Liver (tissue), 8 donors: ENCODE measurements at regions not wholly inside any gene's neighbourhood (a gene's known extent, or its start where the extent isn't known, plus 50 kb on each side); places are given as distances from the start of the nearest gene placed in this dataset.

Experiments
- DNase-seq: peaks from one replicate; pipeline ENCODE4 v3.0.0-alpha.2; 2017; ENCODE audit warnings: low spot score
- H3K27ac ChIP-seq, 2 donors: one replicate each; pipeline ENCODE4 v1.7.0; 2013; ENCODE audit warnings: inconsistent platforms in 2 of 2, low read length in 2 of 2, control low read depth in 1 of 2, low read depth in 1 of 2, mild to moderate bottlenecking in 1 of 2
- H3K27me3 ChIP-seq, 4 donors: one replicate each; pipeline versions ENCODE4 v1.6.1 to v1.7.0; 2013; ENCODE audit warnings: low read length in 3 of 4, inconsistent platforms in 1 of 4, mild to moderate bottlenecking in 1 of 4, moderate library complexity in 1 of 4; ENCODE audit not compliant: control insufficient read depth in 4 of 4, insufficient read depth in 4 of 4
- H3K36me3 ChIP-seq, 4 donors: one replicate each; pipeline versions ENCODE4 v1.6.1 to v1.7.0; 2013; ENCODE audit warnings: low read length in 3 of 4, mild to moderate bottlenecking in 3 of 4, low read depth in 1 of 4, moderate library complexity in 1 of 4; ENCODE audit not compliant: control insufficient read depth in 4 of 4, insufficient read depth in 3 of 4
- H3K4me1 ChIP-seq, 4 donors: one replicate each; pipeline versions ENCODE4 v1.6.1 to v1.7.0; 2013; ENCODE audit warnings: low read length in 3 of 4, mild to moderate bottlenecking in 3 of 4, moderate library complexity in 1 of 4; ENCODE audit not compliant: control insufficient read depth in 4 of 4, insufficient read depth in 4 of 4
- H3K4me3 ChIP-seq, 3 donors: one replicate each; pipeline versions ENCODE4 v1.6.1 to v1.7.0; 2013; ENCODE audit warnings: low read length in 3 of 3, control low read depth in 1 of 3, low read depth in 1 of 3, mild to moderate bottlenecking in 1 of 3
- H3K9ac ChIP-seq, 2 donors: one replicate each; pipeline ENCODE4 v1.7.0; 2013; ENCODE audit warnings: low read length in 2 of 2, mild to moderate bottlenecking in 2 of 2, moderate library complexity in 2 of 2, control low read depth in 1 of 2, low read depth in 1 of 2
- H3K9me3 ChIP-seq, 4 donors: one replicate each; pipeline versions ENCODE4 v1.6.1 to v1.7.0; 2013; ENCODE audit warnings: low read length in 3 of 4; ENCODE audit not compliant: control insufficient read depth in 4 of 4
- ATF3 ChIP-seq: IDR thresholded peaks from 2 replicates; pipeline ENCODE4 v1.6.1; 2016; ENCODE audit warnings: antibody characterized with exemption
- CTCF ChIP-seq: fragments of 150-350 bp; IDR thresholded peaks from 2 replicates; pipeline ENCODE4 v1.5.1; 2017; ENCODE audit warnings: improper control_type of control experiment, low read depth, low read length; ENCODE audit not compliant: missing input control
- EGR1 ChIP-seq, 2 donors: IDR thresholded peaks; 2 replicates each; pipeline ENCODE4 v1.6.1; 2016 to 2018; ENCODE audit warnings: antibody characterized with exemption in 2 of 2, low read depth in 2 of 2
- FOXA2 ChIP-seq: IDR thresholded peaks from 2 replicates; pipeline ENCODE4 v1.6.1; 2016; ENCODE audit warnings: antibody characterized with exemption
- GABPA ChIP-seq, 2 donors: IDR thresholded peaks in 1 of 2; conservative IDR thresholded peaks in 1 of 2; 2 replicates each; pipeline ENCODE4 v1.6.1; 2016; ENCODE audit warnings: antibody characterized with exemption in 2 of 2, mild to moderate bottlenecking in 1 of 2, moderate library complexity in 1 of 2
- HNF4A ChIP-seq, 2 donors: conservative IDR thresholded peaks; 2 replicates each; pipeline ENCODE4 v1.6.1; 2016; ENCODE audit warnings: antibody characterized with exemption in 2 of 2, mild to moderate bottlenecking in 2 of 2
- HNF4G ChIP-seq: IDR thresholded peaks from 2 replicates; pipeline ENCODE4 v1.6.1; 2016; ENCODE audit warnings: antibody characterized with exemption
- MAX ChIP-seq: IDR thresholded peaks from 2 replicates; pipeline ENCODE4 v1.6.1; 2016; ENCODE audit warnings: antibody characterized with exemption
- REST ChIP-seq: IDR thresholded peaks from 2 replicates; pipeline ENCODE4 v1.6.1; 2016; ENCODE audit warnings: antibody characterized with exemption, mild to moderate bottlenecking
- RXRA ChIP-seq, 2 donors: IDR thresholded peaks; 2 replicates each; pipeline ENCODE4 v1.6.1; 2017 to 2018; ENCODE audit warnings: antibody characterized with exemption in 2 of 2, mild to moderate bottlenecking in 1 of 2
- SP1 ChIP-seq: IDR thresholded peaks from 2 replicates; pipeline ENCODE4 v1.6.1; 2018; ENCODE audit warnings: antibody characterized with exemption, mild to moderate bottlenecking
- TAF1 ChIP-seq: conservative IDR thresholded peaks from 2 replicates; pipeline ENCODE4 v1.6.1; 2016; ENCODE audit warnings: antibody characterized with exemption, mild to moderate bottlenecking
- YY1 ChIP-seq: IDR thresholded peaks from 2 replicates; pipeline ENCODE4 v1.6.1; 2016; ENCODE audit warnings: antibody characterized with exemption, mild to moderate bottlenecking
- ZBTB33 ChIP-seq: IDR thresholded peaks from 2 replicates; pipeline ENCODE4 v1.6.1; 2016; ENCODE audit warnings: antibody characterized with exemption
- WGBS: extraction: QIAGEN DNeasy Blood & Tissue Kit; methylation state at CpG from one replicate; pipeline ENCODE4 v1.1.7; 2013; 5-methylcytosine and 5-hydroxymethylcytosine counted together
- donor health status: healthy.
- donor health status: healthy.
- donor health status: healthy.
- donor health status: healthy.
- donor health status: healthy.

- TF ChIP-seq ZBTB33 = no peak
- TF ChIP-seq HNF4G = no peak
- TF ChIP-seq EGR1 (IDR thresholded peaks at IDR 0.05; ENCODE audit: low read depth in 2 of 2) = no peak
- no peak for TF ChIP-seq GABPA (IDR thresholded peaks at IDR 0.05 in 1 of 2, conservative IDR thresholded peaks at IDR 0.05 in 1 of 2)
Measured at GRCh38 chr4:188606635-188607034, 467.4 kb downstream of the TRIML1 start (continued).

GRCh38 chr4:188611143-188611542 is 471.9 kb downstream of the TRIML1 start:
- no peaks in the 10 kb centered on the region for H3K27me3 ChIP-seq
- 57% methylated on average over 3 of the region's 3 CpGs for WGBS
- H3K36me3 ChIP-seq = no peaks in the 10 kb centered on the region
- no peaks in the 10 kb centered on the region for H3K4me1 ChIP-seq
- no peak for TF ChIP-seq FOXA2
- TF ChIP-seq YY1 = no peak
- no peak for TF ChIP-seq EGR1 (IDR thresholded peaks at IDR 0.05; ENCODE audit: low read depth in 2 of 2)
- TF ChIP-seq TAF1 = no peak
- no peak for TF ChIP-seq ATF3
- no peak for TF ChIP-seq MAX
- TF ChIP-seq GABPA (IDR thresholded peaks at IDR 0.05 in 1 of 2, conservative IDR thresholded peaks at IDR 0.05 in 1 of 2) = no peak
- TF ChIP-seq RXRA (IDR thresholded peaks at IDR 0.05) = peak in 1 of 2 donors; percentile 46
- no peak for TF ChIP-seq REST
- no peak for TF ChIP-seq CTCF
- no peak for TF ChIP-seq SP1
- peak in 1 of 2 donors; percentile 69 for TF ChIP-seq HNF4A (conservative IDR thresholded peaks at IDR 0.05)
- no peak for TF ChIP-seq HNF4G
- TF ChIP-seq ZBTB33 = no peak
- H3K4me3 ChIP-seq = no peak overlapping the region
- peaks cover 0 to 2% (median 0%) of the 10 kb centered on the region in 4 donors for H3K9me3 ChIP-seq
- no peak overlapping the region for H3K27ac ChIP-seq
- no peak for DNase-seq
- no peak overlapping the region for H3K9ac ChIP-seq
